ENCODE measurements at regions not wholly inside any gene's neighbourhood (a gene's known extent, or its start where the extent isn't known, plus 50 kb on each side); places are given as distances from the start of the nearest gene placed in this dataset.

GRCh38 chr10:130926442-130926841, 385.1 kb downstream of the TCERG1L start:
- Histone ChIP-seq H3K27me3 (no peaks in the 10 kb centered on the region), H3K9me3 (no peaks in the 10 kb centered on the region), H3K4me3 (no peak overlapping the region), H3K4me1 (ENCODE audit: insufficient read depth) (no peaks in the 10 kb centered on the region), H3K36me3 (no peaks in the 10 kb centered on the region), H3K27ac (no peak overlapping the region)
- no peak for TF ChIP-seq POLR2A (IDR thresholded peaks at IDR 0.05)
- TF ChIP-seq, protein P1, sequence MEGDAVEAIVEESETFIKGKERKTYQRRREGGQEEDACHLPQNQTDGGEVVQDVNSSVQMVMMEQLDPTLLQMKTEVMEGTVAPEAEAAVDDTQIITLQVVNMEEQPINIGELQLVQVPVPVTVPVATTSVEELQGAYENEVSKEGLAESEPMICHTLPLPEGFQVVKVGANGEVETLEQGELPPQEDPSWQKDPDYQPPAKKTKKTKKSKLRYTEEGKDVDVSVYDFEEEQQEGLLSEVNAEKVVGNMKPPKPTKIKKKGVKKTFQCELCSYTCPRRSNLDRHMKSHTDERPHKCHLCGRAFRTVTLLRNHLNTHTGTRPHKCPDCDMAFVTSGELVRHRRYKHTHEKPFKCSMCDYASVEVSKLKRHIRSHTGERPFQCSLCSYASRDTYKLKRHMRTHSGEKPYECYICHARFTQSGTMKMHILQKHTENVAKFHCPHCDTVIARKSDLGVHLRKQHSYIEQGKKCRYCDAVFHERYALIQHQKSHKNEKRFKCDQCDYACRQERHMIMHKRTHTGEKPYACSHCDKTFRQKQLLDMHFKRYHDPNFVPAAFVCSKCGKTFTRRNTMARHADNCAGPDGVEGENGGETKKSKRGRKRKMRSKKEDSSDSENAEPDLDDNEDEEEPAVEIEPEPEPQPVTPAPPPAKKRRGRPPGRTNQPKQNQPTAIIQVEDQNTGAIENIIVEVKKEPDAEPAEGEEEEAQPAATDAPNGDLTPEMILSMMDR (IDR thresholded peaks at IDR 0.05), result no peak
- TF ChIP-seq EP300 (IDR thresholded peaks at IDR 0.05), result no peak
- intact Hi-C loops (cut with DNase I), result no loop called here
- no peak for DNase-seq
- WGBS, 3 donors, result 84 to 91% (median 87%) methylated on average over 1 of the region's 1 CpG

GRCh38 chr10:130927157-130927556, 384.4 kb downstream of the TCERG1L start:
- WGBS, 3 donors, result 59 to 69% (median 66%) methylated on average over 4 of the region's 4 CpGs
- Histone ChIP-seq H3K36me3 (no peaks in the 10 kb centered on the region), H3K27me3 (no peaks in the 10 kb centered on the region), H3K27ac (no peak overlapping the region), H3K4me1 (ENCODE audit: insufficient read depth) (no peaks in the 10 kb centered on the region), H3K9me3 (no peaks in the 10 kb centered on the region), H3K4me3 (no peak overlapping the region)
- DNase-seq, result no peak
- TF ChIP-seq POLR2A (IDR thresholded peaks at IDR 0.05) (no peak), EP300 (IDR thresholded peaks at IDR 0.05) (no peak)
- intact Hi-C loops (cut with DNase I), result no loop called here

DNA sequence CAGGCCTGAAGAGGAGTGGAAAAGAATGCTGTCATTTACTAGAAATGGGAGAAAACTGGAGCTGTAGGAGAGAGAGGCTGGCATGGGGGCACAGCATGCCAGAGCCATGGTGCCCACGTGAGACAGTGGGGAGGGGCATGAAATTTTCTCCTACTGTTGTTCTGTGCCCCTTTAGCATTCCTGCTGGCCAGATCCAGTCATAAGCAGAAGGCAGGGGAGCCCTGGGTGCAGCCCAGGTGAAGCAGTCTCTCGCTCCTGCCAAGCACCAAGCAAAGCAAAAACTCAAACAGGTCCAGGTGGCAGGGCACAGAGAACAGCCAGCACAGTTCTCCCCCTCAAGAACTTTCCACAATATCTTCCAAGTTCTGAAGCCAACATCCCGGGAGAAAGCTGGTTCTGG, 383.2 kb downstream of the TCERG1L start:
- WGBS, 3 donors, result 67 to 71% (median 71%) methylated on average over 3 of the region's 3 CpGs
- H3K27me3 ChIP-seq, result no peaks in the 10 kb centered on the region

DNA sequence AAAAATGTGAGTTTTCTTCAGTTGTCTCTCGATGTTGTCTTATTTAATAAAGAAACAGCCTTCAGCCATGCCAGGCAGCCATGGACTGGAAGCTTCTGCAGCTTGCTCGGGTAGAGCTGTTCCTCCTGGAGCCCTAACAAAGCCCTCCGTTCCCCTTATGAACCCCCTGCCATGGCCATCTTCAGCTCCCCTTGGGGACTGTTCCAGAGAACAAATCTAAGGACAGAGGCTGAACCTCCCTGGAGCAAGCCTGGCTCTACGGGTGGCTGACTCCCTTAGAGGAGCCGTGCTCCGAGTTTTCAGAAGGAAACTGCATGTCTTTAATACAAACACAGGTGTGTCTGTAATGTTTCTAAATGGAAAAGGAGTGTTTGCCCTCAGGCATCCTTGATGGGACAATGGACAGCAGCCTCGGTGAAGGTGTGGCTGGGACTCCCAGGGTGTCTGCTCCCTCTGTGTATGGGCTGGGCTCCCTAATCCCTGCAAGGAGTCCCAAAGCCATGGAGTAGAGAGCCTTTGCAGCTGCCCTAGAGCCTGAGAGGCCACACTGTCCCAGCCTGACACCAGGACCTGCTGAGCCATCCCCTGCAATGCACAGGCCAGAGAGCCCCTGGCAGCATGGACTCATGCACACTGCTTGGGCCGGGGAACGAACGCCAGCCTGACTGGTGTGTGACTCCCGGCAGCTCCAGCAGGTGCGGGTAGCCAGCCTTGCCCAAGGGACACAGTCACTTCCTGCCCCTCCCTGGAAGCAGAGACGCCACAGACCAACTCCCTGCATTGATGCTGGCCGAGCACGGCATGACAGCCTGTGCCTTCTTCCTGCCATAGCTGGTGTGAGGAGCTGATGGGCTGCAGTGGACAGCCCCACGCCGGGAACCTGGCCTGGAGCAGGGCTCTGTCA, 381.8 kb downstream of the TCERG1L start:
- intact Hi-C loops (cut with DNase I), result no loop called here
- H3K27me3 ChIP-seq, result no peaks in the 10 kb centered on the region
- no peak for DNase-seq
- H3K4me3 ChIP-seq, result no peak overlapping the region
- no peaks in the 10 kb centered on the region for H3K9me3 ChIP-seq
- no peak overlapping the region for H3K27ac ChIP-seq
- no peaks in the 10 kb centered on the region for H3K36me3 ChIP-seq
- TF ChIP-seq, protein P1 (IDR thresholded peaks at IDR 0.05), result no peak
- no peak for TF ChIP-seq POLR2A (IDR thresholded peaks at IDR 0.05)
- no peak for TF ChIP-seq EP300 (IDR thresholded peaks at IDR 0.05)
- WGBS, 3 donors, result 73 to 77% (median 74%) methylated on average over 13 to 17 of the region's 17 CpGs
- peaks cover 5% of the 10 kb centered on the region for H3K4me1 ChIP-seq (ENCODE audit: insufficient read depth)

More for the DNA sequence above, 383.2 kb downstream of the TCERG1L start:
- Histone ChIP-seq H3K4me3 (no peak overlapping the region), H3K36me3 (no peaks in the 10 kb centered on the region), H3K4me1 (ENCODE audit: insufficient read depth) (no peaks in the 10 kb centered on the region), H3K27ac (no peak overlapping the region), H3K9me3 (no peaks in the 10 kb centered on the region)
- TF ChIP-seq POLR2A (IDR thresholded peaks at IDR 0.05) (no peak), EP300 (IDR thresholded peaks at IDR 0.05) (no peak)
- TF ChIP-seq, protein P1 (IDR thresholded peaks at IDR 0.05), result no peak
- no peak for DNase-seq
- intact Hi-C loops (cut with DNase I), result no loop called here

GRCh38 chr10:130930821-130931220, 380.7 kb downstream of the TCERG1L start:
- H3K27me3 ChIP-seq, result no peaks in the 10 kb centered on the region
- intact Hi-C loops (cut with DNase I), result no loop called here
- H3K9me3 ChIP-seq, result no peaks in the 10 kb centered on the region
- no peak overlapping the region for H3K4me3 ChIP-seq
- H3K27ac ChIP-seq, result no peak overlapping the region
- no peak for TF ChIP-seq EP300 (IDR thresholded peaks at IDR 0.05)
- TF ChIP-seq, protein P1 (IDR thresholded peaks at IDR 0.05), result no peak
- TF ChIP-seq POLR2A (IDR thresholded peaks at IDR 0.05), result no peak
- H3K36me3 ChIP-seq, result no peaks in the 10 kb centered on the region
- DNase-seq, result no peak
- peaks cover 7% of the 10 kb centered on the region for H3K4me1 ChIP-seq (ENCODE audit: insufficient read depth)
- WGBS, 3 donors, result 69 to 86% (median 80%) methylated on average over 5 of the region's 5 CpGs

Measured in ovary (tissue), 7 donors.